ENCODE measurements at regions not wholly inside any gene's neighbourhood (a gene's known extent, or its start where the extent isn't known, plus 50 kb on each side); places are given as distances from the start of the nearest gene placed in this dataset.
A peak's percentile ranks its signal among the peaks of the same experiment; 100 is the strongest.

- DNase-seq: no peak
- in situ Hi-C loops (cut with MboI; ENCODE audit: low pct_unique_long_range_greater_than_20kb, low sequenced_read_pairs): no loop called here
Measured at GRCh38 chr2:219692521-219692920, 65.1 kb downstream of the SLC4A3 start.

- in situ Hi-C loops (cut with MboI; ENCODE audit: low pct_unique_long_range_greater_than_20kb, low sequenced_read_pairs): no loop called here
- DNase-seq: no peak
Measured at GRCh38 chr2:219695145-219695709, 67.8 kb downstream of the SLC4A3 start.

GRCh38 chr2:219697811-219698747 lies 70.6 kb downstream of the SLC4A3 start:
- in situ Hi-C loops (cut with MboI; ENCODE audit: low pct_unique_long_range_greater_than_20kb, low sequenced_read_pairs): no loop called here
- DNase-seq: no peak

- in situ Hi-C loops (cut with MboI; ENCODE audit: low pct_unique_long_range_greater_than_20kb, low sequenced_read_pairs): no loop called here
- no peak for DNase-seq
Measured at GRCh38 chr2:219698748-219699439, 71.5 kb downstream of the SLC4A3 start.

GRCh38 chr2:219699440-219699821 lies 72.0 kb downstream of the SLC4A3 start:
- in situ Hi-C loops (cut with MboI; ENCODE audit: low pct_unique_long_range_greater_than_20kb, low sequenced_read_pairs): no loop called here
- DNase-seq: no peak

GRCh38 chr2:219701847-219702634 lies 74.6 kb downstream of the SLC4A3 start:
- in situ Hi-C loops (cut with MboI; ENCODE audit: low pct_unique_long_range_greater_than_20kb, low sequenced_read_pairs): no loop called here
- DNase-seq: no peak

- DNase-seq: no peak
- in situ Hi-C loops (cut with MboI; ENCODE audit: low pct_unique_long_range_greater_than_20kb, low sequenced_read_pairs): no loop called here
Measured at GRCh38 chr2:219702796-219703545, 75.5 kb downstream of the SLC4A3 start.

- no peak for DNase-seq
- in situ Hi-C loops (cut with MboI; ENCODE audit: low pct_unique_long_range_greater_than_20kb, low sequenced_read_pairs): no loop called here
Measured at GRCh38 chr2:219704878-219705277, 77.4 kb downstream of the SLC4A3 start.

GRCh38 chr2:219706823-219707281 lies 79.4 kb downstream of the SLC4A3 start:
- in situ Hi-C loops (cut with MboI; ENCODE audit: low pct_unique_long_range_greater_than_20kb, low sequenced_read_pairs): no loop called here
- no peak for DNase-seq

- DNase-seq: no peak
- in situ Hi-C loops (cut with MboI; ENCODE audit: low pct_unique_long_range_greater_than_20kb, low sequenced_read_pairs): no loop called here
Measured at GRCh38 chr2:219707496-219708285, 80.3 kb downstream of the SLC4A3 start.

- DNase-seq: no peak
- in situ Hi-C loops (cut with MboI; ENCODE audit: low pct_unique_long_range_greater_than_20kb, low sequenced_read_pairs): no loop called here
Measured at GRCh38 chr2:219709331-219709761, 81.9 kb downstream of the SLC4A3 start.

GRCh38 chr2:219713110-219713509 lies 85.7 kb downstream of the SLC4A3 start:
- in situ Hi-C loops (cut with MboI; ENCODE audit: low pct_unique_long_range_greater_than_20kb, low sequenced_read_pairs): no loop called here

GRCh38 chr2:219714681-219715400 lies 87.4 kb downstream of the SLC4A3 start:
- DNase-seq: no peak

More at GRCh38 chr2:219713110-219713509, 85.7 kb downstream of the SLC4A3 start:
- DNase-seq: peak; percentile 19

GRCh38 chr2:219718066-219718465 lies 90.6 kb downstream of the SLC4A3 start:
- DNase-seq: no peak
- in situ Hi-C loops (cut with MboI; ENCODE audit: low pct_unique_long_range_greater_than_20kb, low sequenced_read_pairs): no loop called here

More at GRCh38 chr2:219714681-219715400, 87.4 kb downstream of the SLC4A3 start:
- in situ Hi-C loops (cut with MboI; ENCODE audit: low pct_unique_long_range_greater_than_20kb, low sequenced_read_pairs): no loop called here

- no peak for DNase-seq
- in situ Hi-C loops (cut with MboI; ENCODE audit: low pct_unique_long_range_greater_than_20kb, low sequenced_read_pairs): no loop called here
Measured at GRCh38 chr2:219719521-219719920, 92.1 kb downstream of the SLC4A3 start.

- in situ Hi-C loops (cut with MboI; ENCODE audit: low pct_unique_long_range_greater_than_20kb, low sequenced_read_pairs): no loop called here
- DNase-seq: no peak
Measured at GRCh38 chr2:219720956-219721355, 93.5 kb downstream of the SLC4A3 start.

- DNase-seq: no peak
- in situ Hi-C loops (cut with MboI; ENCODE audit: low pct_unique_long_range_greater_than_20kb, low sequenced_read_pairs): no loop called here
Measured at GRCh38 chr2:219722276-219722879, 94.9 kb downstream of the SLC4A3 start.
